ENCODE measurements at regions not wholly inside any gene's neighbourhood (a gene's known extent, or its start where the extent isn't known, plus 50 kb on each side); places are given as distances from the start of the nearest gene placed in this dataset.

DNA sequence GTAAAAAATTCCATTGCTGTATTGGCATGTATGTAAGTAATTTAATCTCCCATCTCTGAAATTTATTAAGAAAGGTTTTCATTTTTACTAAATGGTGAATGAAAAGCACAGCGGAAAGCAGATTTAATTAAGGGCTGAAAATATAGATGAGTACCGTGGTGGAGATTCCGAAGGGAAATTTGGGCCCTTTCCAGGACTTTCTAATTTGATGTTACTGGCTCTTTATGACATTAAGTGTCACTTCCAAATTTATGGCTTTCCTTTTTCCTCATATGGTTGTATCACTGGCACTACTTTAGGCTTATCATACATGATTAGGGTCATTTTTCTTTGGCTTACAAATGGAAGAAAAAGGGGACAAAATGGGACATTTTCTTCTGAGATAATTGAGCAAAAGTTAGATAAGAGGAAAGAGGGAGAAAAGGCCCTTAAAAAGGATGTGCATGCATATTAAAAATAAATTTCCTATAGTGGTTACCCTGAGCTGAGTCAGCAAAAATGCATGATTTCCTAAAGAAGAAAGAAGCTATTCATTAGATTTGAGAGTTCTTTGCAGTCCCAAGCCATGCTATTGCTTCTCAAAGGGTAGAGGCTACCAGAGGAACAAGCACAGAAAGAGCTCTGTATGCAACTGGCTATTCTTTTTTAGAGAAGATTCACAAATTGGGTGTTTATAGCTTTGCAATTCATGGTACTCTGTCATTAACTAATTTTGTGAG, 74.9 kb upstream of the CNIH3 start:
- TF ChIP-seq POLR2A (IDR thresholded peaks at IDR 0.05): no peak
- TF ChIP-seq, protein P1, sequence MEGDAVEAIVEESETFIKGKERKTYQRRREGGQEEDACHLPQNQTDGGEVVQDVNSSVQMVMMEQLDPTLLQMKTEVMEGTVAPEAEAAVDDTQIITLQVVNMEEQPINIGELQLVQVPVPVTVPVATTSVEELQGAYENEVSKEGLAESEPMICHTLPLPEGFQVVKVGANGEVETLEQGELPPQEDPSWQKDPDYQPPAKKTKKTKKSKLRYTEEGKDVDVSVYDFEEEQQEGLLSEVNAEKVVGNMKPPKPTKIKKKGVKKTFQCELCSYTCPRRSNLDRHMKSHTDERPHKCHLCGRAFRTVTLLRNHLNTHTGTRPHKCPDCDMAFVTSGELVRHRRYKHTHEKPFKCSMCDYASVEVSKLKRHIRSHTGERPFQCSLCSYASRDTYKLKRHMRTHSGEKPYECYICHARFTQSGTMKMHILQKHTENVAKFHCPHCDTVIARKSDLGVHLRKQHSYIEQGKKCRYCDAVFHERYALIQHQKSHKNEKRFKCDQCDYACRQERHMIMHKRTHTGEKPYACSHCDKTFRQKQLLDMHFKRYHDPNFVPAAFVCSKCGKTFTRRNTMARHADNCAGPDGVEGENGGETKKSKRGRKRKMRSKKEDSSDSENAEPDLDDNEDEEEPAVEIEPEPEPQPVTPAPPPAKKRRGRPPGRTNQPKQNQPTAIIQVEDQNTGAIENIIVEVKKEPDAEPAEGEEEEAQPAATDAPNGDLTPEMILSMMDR (IDR thresholded peaks at IDR 0.05): no peak

All from uterus (tissue), 2 donors.